Stimulated activated CD4-positive, alpha-beta T cell treated with anti-CD3 and anti-CD28 coated beads, Interleukin-2, amount 100 ng/mL, for 4 hours (primary cell): ENCODE measurements at regions not wholly inside any gene's neighbourhood (a gene's known extent, or its start where the extent isn't known, plus 50 kb on each side); places are given as distances from the start of the nearest gene placed in this dataset.
"Not testable (repeated sequence)": the region's sequence is repeated elsewhere in the genome, so short reads cannot be mapped to it uniquely, and the experiment has no call there.

Experiments
- DNase-seq: peaks from one replicate; pipeline ENCODE4 v3.0.0-alpha.2; 2020; ENCODE audit warnings: low read depth

DNA sequence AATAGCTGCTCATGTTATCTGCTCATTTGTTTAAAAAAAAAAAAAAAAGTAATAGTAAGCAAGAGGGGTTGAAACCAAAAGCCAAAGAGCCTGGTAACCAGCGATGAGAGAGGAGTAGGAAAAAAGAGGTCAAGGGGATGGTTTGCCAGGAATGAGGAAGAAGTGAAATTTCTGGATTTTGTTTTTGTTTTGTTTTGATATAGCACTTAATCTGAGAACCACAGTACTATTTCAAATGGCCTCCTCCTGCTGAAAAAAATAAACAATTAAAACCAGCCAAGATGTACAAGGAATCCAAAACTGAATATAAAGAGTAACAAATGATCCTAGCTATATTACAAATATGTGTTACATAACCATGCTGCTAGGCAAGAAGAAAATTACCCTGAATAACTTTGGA is 213.1 kb downstream of the FGFR2 start:
- no peak for DNase-seq

DNA sequence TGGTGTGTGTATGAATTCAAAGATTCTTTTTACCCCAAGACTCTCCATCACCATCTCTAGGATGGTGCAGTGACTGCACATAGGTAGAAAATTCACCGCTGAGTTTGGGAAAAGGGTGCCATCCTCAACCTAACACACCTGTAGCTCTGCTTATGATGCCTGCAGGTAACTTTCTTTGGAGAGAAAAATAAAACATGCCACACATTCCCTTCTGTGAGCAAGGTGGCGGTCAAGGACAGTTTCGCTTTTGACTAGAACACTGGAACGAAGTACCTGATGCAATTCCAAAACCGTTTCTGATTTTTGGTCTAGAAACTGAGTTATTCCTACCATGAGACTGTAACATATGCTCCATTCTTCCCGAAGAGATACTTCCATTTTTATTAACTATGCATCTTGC is 205.6 kb downstream of the FGFR2 start:
- DNase-seq, result no peak

DNA sequence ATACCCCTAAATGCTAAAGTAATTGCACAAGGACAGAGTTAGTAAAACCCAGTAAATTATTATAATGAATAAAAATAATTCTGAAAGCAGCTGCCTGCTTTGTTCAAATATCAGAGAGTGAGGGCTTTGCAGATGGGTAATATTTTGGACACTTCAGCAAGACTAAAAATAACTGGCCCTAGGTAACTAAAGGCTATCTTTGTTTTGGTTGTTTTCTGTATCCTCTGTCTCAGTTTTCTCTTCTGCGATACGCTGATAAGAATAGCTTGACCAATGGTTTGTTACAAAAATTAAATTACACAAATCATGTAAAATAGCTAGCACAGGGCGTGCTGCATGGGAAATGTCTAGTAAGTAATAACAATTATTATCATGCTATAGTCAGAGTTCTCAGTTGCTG is 204.7 kb downstream of the FGFR2 start:
- DNase-seq, result no peak

DNA sequence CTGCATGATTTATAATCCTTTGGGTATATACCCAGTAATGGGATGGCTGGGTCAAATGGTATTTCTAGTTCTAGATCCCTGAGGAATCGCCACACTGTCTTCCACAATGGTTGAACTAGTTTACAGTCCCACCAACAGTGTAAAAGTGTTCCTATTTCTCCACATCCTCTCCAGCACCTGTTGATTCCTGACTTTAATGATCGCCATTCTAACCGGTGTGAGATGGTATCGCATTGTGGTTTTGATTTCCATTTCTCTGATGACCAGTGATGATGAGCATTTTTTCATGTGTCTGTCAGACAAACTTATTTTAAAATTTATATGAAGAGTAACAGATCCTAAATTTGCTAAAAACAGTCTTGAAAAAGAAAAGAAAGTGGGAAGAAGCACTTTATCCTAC is 197.7 kb downstream of the FGFR2 start:
- DNase-seq, result not testable (repeated sequence)

DNA sequence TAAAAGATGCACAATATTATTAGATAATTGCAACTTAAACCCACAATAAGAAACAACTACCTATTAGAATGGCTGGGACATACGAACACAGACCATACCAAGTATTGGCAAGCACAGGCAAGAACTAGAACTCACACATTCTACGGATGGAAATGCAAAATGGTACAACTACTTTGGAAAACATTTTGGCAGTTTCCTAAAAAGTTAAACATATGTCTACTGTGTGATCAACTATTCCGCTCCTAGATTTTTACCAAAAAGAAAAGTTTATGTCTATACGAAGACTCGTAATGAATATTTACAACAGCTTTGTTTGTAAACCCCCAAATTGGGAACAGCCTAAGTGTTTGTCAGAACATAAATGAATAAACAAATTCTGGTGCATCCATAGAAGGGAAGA is 194.7 kb downstream of the FGFR2 start:
- no peak for DNase-seq

DNA sequence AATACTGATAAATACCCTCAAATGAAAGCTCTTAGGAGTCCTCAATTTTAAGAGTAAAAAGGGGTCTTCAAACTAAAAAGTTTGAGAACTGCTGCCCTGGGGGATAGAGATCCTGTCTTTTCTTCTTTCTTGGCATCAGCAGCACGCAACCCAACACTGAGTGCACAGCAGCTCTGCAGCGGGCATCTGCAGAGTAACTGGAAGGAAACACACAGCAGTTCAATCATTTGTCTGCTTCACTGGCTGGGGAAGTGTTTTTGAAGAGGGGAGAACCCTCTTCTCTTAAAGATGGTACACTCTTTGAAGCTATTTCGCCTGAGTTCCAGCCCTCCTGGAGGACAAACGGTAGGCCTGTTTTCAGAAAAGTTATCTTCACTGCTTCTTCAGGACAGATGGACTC is 193.6 kb downstream of the FGFR2 start:
- no peak for DNase-seq

DNA sequence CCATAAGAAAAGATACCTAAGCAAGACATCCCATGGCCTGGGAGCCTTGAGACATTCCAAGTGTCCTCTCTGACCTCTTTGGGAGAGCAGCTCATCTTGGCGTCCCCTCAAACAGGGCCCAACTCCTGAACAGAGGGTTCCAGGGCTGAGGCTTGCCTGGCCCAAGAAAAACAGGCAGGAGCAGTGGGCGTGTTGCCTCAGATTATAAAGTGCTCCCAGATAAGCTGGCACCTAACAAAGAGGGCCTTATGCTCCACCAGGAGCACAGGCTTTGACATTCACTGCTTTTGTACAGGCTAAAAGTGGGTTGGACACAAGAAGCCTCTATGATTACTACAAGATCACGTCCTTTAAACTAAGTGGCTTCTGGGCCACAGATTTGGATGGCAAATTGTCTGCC is 193.1 kb downstream of the FGFR2 start:
- no peak for DNase-seq

DNA sequence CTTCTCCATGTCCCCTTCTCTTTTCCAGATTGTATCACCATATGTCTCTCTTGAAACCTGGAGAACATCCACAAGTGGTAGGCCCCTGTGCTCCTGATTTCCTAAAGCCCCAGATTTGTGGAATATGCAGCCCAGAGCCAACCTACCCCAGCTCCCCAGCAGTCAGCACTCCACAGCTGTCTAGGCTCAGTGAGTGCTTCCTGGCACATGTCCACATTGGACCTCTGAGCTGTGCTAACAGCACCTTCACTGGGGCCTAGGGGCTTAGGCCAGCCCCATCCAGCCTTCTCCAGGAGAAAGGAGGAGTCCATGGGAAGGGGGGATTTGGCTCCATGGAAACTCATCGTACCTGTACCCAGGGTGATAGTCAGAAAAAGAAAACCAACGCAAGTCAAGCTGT is 192.7 kb downstream of the FGFR2 start:
- no peak for DNase-seq

DNA sequence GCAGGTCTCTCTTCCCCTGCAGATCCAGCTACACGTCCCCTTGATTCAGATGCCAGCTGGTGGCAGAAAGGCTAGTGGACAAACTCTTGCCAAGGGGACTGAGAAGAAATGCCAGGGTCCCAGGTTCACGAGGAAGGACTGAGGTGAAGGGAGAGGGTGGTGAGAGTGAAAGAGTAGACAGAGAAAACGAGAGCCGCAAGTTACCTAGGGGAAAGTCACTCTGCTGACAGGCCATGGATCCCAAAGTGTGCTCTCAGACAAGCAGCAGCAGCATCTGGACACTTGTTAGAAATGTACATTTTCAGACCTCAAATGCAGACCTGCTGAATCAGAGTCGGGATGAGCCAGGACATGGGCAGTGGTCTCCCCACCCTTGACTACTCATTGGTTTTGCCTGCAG is 192.3 kb downstream of the FGFR2 start:
- DNase-seq, result no peak

DNA sequence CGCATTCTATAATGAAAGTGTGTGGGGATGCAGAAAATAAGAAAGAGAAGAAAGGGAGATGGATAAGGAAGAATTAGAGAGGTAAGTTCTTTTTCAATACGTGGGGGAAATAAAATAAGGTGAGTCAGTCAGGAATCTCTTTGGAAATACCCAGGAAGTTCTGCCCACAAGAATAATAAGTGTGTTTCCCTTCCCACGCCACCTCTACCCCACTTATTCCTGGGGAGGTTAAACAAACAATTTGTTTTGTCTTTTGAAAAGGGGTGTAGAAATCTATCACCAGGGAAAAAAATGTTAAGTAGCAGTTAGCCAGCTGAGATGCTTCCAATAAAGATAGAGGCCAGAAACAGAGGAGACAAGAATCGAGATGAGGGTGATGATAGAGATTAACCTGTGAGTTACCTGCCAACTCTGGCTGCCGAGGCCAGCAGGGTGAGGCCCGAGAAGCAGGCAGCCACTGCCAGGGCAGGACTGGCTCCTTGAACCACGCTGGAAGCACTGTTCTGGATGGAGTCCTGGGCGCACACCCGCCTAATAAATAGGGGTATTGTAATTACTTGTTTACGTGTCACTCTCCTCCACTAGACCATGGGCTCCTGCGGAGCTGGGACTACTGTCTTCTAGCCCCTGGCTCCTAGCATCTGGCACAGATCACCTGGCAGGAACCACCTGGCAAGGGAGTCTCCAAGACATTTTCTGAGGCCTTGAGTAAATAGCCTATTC is 191.3 kb downstream of the FGFR2 start:
- no peak for DNase-seq

DNA sequence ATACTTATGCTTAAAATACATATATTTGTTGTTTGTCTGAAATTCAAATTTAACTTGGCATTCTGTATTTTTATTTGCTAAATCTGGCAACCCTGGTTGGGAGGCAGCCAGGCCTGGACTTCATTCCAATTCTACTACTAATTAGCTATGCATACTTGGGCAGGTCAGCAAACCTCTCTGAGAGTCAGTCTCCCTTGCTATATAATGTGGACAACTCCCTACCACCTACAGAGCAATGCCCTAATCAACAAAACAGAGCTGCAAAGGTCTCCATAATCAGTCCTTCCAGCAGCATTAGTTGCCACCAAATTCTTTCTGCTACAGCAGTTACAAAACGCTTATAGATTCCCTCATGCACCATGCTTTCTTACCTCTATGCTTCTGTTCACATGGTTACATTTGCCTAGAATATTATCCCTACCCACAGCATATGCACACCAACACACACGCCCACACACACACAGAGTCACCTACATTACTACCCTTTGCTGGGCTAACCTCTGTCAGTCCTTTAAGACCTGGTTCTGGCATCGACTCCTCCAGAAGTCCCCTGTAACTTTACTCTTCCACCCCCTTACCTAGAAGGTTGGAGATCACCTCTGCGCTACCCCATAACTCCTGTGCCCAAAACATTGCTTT is 188.7 kb downstream of the FGFR2 start:
- no peak for DNase-seq

DNA sequence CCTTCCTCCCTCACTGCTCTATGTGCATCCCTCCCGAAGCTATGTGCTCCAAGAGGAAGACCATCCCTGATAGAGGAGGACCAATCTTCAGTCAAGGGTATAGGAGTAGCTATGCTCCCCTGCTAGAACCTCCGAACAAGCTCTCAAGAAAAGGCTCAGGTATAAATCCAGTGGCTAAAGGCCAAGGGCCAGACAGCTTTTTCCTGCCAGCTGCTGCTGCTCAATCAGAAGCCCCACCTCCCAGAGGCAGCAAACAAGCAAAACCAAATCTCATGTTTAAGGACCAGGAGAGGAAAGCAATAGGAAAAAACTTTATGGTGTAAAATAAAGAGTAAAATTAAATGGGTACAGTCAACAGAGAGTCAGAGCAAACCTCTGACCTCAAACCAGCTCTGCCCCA is 187.2 kb downstream of the FGFR2 start:
- DNase-seq, result no peak

DNA sequence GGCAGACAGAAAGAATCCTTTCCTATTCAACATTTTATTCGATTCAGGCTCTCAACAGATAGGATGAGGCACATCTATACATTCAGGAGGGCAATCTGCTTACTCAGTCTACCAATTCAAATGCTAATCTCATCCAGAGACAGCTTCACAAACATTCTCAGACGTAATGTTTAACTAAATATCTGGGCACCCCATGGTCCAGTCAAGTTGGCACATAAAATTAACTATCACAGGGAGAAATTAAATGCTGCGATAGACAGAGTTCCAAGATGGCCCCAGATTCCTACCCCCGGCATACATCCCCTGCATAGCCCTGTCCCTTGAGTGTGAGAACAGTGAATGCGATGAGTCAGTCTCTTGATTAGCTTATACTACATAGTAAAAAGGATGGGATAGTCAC is 184.3 kb downstream of the FGFR2 start:
- no peak for DNase-seq

DNA sequence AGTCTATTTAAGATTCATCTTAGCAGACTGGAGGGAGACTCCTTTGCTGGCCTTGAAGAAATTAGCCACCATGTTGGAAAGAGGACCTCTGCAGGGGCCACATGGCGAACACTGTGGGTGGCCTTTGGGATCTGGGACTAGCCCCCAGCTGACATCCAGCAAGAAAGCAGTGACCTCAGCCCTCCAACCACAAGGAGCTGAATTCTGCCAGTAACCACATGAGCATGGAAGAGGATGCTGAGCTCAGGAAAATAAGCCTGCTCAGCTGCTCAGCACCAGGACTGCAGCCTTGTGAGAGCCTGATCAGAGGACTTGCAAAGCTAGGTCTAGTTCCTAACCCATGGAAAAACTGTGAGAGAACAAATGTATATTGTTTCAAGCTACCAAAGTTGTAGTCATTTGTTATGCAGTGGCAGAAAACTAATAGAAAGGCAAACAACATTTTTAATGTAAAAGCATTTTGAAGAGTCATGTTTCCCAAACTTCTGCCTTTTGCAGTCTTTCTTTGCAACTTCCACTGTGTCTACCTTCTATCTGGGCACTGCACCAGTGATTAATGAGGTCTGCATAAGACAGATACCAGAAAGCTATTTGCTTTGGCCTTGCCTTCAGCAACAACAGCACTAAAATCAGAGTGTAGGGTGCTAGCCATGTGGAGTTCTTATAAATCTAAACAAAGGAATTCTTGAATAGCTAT is 183.7 kb downstream of the FGFR2 start:
- no peak for DNase-seq

DNA sequence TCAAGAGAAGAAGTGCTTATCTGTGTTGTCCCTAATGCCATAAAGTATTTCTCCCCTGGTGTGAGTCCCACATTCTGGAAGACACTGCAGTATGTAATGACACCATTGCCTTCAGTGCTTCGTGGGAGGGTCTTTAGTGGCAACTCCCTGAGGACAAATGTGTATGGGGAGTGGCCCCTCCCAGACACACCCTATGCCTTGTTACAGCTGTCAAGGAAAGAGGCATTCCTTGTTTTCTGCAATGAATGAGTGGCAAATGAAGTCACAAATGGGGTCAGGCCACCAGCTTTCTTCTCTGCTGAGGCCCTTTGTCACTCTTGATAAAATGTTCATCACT is 183.2 kb downstream of the FGFR2 start:
- no peak for DNase-seq

DNA sequence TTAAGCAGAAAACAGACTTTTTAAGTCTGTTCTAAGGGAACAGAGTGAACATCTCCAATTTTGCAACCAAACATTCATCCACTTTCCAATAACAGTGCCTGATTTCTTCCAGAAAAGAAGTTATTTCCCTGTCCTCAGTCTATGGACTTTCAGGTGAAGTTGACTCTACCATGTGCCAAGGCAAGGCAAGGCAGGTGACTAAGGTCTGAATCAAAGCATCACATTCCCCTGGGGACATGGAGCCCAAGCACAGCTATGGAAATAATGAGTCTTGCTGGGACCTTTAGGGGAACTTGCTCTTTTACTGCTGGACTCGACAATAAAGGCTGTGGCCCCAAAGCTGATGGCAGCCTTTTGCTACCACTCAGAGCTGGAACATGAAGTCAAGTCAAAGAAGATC is 182.2 kb downstream of the FGFR2 start:
- no peak for DNase-seq

DNA sequence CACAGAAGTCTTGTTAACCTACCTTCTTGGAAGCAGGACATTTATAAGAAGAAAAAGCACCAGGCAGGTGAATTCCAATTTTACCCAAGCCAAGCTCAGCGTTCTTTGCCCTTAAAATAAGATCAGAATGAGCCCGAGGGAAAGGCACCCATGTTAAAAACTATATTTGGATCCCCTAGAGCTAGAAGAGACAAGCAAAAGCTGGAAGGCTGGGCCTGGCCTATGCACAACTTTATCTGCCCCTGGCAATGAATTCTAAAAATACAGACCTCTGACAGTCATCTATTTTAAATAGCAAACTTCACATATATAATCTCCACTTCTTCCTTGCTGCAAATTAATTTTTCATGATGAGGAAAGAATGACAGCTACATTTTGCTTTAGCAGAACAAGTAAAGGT is 180.9 kb downstream of the FGFR2 start:
- DNase-seq, result no peak

DNA sequence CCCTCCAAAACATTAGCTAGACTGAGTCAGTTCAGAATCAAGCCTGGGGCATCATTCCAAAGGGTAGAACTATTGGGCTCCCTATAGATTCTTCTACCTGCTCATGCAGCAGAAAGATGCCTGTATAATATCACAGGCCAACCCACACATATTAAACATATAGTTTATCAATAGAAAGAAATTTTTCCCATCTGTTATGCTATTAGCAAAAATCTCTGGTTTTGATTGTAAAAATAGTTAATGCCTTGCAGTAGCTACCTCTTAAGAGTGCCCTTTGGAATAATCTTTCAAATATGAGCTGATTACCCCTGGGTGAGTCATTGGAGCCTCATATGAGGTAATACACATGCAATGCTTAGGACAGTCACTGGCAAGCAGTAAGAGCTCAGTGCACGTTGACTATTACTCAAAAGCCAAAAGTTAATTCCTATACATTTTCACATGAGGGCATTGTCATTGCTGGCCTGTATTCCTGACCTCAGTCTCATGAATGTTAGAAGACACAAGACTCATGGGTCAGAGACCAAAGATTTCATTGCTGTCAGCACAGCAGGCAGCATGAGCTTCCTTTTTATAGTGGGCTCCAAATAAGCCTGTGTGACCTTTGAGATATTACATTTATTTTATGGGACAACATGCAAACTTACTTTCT is 180.0 kb downstream of the FGFR2 start:
- DNase-seq, result no peak

DNA sequence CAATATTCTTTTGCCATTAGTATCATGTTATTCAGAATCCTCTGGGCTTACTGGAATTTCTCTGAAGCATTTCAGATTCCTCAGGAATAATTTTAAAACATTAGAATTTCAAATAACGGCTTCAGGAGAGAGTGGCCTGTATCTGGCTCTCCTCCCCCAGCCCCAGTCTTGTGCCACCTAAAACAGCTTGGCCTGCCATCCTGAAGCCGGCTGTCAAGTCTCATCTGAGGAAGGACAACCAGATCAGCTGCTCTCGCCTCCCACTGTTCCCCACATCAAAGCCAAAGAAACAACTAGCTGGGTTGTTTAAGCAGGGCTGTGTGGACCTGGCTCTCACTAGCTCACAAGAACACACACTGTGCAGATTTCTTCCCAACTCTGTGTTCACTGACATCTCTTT is 178.2 kb downstream of the FGFR2 start:
- DNase-seq, result no peak

DNA sequence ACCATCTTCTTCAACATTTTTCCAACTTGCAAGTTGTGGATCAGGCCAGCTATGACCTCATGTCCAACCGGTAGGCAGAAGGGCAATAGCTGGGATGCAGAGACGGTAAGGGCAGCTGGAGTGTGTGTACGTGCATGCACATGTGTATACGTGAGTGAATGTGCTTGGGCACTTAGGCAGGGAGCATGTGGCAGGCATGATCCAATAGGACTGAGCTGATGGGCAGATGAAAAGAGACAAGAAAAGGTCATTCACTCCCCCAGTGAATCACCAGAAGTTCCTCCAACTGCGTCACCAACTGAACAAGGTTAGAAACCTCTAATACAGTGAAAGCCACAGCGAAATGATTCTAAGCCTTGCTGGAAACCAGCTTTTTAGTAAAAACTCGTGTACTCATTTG is 176.1 kb downstream of the FGFR2 start:
- no peak for DNase-seq

DNA sequence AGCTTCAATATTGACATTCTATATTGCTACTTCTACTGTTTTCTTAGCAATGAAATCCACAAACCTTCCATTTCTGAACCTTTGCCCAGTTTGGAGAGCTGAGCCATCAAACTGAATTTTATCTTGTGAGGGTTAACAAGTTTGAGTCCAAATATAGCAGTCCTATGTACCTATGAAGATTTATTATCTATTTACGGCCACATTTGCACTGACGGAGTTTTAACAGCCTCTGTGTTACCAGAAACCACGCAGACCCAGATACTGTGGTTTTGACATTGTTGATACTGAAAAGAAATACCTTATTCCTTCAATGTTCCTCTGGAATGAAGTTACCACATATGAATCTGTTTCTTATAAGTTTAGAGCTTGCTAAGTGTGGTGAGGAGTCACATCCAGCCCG is 172.6 kb downstream of the FGFR2 start:
- DNase-seq, result no peak

DNA sequence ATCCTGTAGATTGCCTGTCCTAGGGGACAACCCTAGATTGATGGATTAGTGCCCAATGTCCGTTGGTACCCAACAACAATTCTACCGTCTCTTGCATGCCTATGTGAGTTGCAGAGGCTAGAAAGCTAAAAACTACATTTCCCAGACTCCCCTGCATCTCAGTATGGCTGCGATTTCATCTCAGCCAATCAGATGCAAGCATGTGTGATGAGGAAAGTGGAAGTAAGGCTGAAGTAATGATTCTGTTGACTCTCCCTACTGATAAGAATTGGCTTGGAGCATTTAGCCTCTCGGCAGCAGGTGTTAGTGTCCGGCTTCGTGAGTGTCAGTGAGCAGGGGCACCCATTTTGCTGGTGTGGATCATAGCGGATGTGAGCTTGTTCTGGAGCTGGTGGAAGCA is 171.9 kb downstream of the FGFR2 start:
- no peak for DNase-seq
